GM12891 (cell line): ENCODE measurements at regions not wholly inside any gene's neighbourhood (a gene's known extent, or its start where the extent isn't known, plus 50 kb on each side); places are given as distances from the start of the nearest gene placed in this dataset.

Source experiments
- POLR2A ChIP-seq: IDR thresholded peaks from 2 replicates; pipeline ENCODE4 v1.6.1; 2011; ENCODE audit warnings: low read depth, low read length, control low read depth
- POLR2AphosphoS5 ChIP-seq: IDR thresholded peaks from 2 replicates; pipeline ENCODE4 v1.6.1; 2011; ENCODE audit warnings: low read depth, low read length, control low read depth
- SPI1 ChIP-seq: IDR thresholded peaks from 2 replicates; pipeline ENCODE4 v1.6.1; 2011; ENCODE audit warnings: low read depth, low read length, control low read depth
- TAF1 ChIP-seq: IDR thresholded peaks from 2 replicates; pipeline ENCODE4 v1.6.1; 2011; ENCODE audit warnings: low read depth, low read length, control low read depth

GRCh38 chr2:4269885-4270284, 566.5 kb downstream of the DCDC2C start:
- TF ChIP-seq POLR2AphosphoS5 (no peak), POLR2A (no peak), TAF1 (no peak), SPI1 (no peak)
